ENCODE measurements at regions not wholly inside any gene's neighbourhood (a gene's known extent, or its start where the extent isn't known, plus 50 kb on each side); places are given as distances from the start of the nearest gene placed in this dataset.

GRCh38 chr13:99911965-99912566 is 59.5 kb downstream of the ZIC5 start:
- DNase-seq: no peak

- no peak for DNase-seq
These were observed 60.2 kb downstream of the ZIC5 start for GRCh38 chr13:99911069-99911964.

- DNase-seq: no peak
These were observed 61.5 kb downstream of the ZIC5 start for GRCh38 chr13:99909836-99910619.

DNA sequence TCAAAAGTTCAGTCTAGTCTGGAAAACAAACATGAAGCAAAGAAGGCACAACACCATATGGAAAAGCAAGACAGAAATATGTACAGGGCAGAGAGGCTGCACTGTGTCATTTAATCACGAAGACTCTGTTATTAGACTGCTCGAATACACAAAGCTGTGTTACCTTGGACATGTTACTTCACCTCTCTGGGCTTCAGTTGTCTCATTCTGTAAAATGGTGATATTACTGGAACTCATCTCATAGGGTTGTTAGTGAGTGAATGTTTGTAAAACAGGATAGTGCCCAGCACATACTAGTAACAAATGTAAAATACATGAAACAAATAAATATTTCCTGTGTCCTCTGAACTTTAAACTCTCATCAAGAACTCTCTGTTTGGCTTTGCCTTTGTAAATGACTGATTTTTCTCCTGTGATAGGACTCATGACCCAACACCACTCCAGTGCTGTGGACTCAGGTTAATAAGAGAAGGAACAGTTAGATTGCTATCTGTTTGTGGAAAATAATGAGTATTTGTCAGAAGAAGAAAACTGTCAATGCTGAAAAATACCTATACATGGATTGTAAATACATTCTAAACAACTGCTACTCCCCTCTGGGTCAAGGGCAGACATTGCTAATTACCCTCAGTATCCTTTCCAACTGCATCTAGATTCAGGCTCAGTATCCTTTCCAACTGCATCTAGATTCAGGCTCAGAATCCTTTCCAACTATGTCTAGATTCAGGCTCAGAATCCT is 62.3 kb downstream of the ZIC5 start:
- DNase-seq: no peak

DNA sequence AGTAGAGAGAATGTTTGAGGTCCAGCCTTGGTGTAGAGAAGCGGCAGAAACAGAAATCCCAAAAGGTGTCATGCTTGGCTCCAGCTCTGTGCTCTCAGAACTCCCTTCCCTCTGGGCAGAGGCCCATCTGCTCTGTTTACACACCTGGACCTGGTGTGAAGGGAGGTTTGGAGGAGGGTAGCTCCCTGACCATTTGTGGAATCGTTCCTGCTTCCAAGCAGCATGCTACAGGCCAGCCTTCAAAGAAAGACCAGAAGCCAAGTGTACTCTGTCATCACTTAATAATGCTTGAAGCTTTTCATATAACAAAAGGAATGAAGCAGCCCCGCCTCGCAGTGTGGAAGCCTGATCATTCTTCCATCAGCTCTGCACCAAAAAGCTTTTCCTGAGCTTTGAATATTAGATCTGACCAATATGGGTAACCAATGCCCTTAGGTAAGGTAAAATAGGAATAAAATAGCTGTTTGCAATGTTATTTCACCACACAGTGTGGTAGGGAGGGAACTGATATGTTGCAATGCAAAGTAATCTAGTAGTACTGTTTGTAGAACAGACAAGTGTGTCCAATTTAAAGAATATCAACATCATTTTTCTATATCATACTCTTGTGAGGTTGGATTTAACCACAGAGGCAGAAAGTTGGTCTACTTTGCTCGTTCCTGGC is 63.3 kb downstream of the ZIC5 start:
- peak; percentile 53 for DNase-seq

DNA sequence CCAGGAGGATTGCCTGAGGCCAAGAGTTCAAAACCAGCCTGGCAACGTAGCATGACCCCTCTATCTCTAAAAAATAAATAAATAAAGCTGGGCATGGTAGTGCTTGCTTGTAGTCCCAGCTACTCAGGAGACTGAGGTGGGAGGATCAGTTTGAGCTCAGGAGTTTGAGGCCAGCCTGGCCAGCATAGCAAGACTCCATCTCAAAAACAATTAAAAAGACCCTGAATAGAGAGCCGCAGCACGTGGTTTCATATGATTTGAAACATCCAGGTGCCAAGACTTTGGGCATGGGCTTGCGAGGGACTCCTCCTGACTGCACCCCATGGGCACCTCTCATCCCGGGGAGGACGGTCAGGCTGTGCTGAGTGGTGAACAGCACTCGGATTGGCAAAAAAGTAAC is 63.9 kb downstream of the ZIC5 start:
- no peak for DNase-seq

DNA sequence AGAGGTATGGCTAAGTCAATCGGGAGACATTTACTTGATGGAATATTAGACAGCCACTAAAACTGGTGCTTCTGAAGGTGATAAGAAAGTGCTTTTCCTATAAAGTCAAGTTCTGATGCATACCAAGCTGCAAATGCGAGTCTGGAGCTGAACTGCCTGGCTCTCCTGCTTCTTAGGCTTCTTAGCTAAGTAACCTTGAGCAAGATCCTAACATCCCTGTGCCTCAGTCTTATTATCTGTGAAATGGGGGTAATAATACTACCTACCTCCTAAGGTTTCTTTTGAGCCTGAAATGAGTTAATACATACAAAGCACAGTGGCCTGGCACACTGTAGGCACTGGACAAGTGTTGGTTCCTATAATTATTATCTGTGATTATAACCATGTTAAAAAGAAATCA is 64.5 kb downstream of the ZIC5 start:
- no peak for DNase-seq

- no peak for DNase-seq
These were observed 65.8 kb downstream of the ZIC5 start for GRCh38 chr13:99905814-99906213.

GRCh38 chr13:99905224-99905623 is 66.3 kb downstream of the ZIC5 start:
- DNase-seq: peak; percentile 28

DNA sequence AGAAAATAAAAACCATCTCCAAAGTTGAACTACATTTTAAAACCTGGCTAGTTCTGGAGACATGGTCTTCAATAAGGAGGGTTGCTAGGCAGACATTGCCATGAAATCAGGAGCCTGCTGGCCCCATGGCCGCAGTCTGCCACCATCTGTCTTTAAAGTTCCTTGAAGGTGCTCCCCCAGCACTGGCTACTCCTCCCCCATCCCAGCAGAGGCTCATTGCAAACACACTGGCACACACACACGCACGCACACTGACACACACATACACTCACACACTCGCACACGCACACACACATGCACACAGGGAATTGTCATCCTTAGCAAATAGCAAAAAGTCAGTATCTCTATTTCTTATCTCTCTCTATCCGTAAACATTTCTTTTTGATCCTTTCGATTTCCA is 68.4 kb downstream of the ZIC5 start:
- no peak for DNase-seq

- no peak for DNase-seq
These were observed 68.9 kb downstream of the ZIC5 start for GRCh38 chr13:99902657-99903056.

DNA sequence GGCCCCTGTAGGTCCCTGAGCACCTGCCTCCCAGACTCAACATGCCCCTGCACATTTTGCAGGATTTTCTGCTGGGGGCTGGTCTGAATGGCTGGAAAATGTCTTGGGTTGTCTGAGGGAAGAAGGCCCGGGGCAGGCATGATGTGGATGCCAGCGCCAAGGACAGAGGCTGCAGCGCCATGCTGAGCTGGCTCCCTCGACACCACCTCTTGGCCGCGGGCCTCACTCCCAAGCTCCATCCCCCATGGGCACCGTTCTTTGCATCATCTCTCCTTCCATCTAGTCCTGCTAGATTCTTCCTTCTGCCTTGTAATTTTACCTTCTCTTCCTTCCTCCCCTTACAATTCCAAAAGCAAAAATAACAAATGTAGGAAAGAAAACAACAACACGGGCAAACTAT is 70.6 kb downstream of the ZIC5 start:
- no peak for DNase-seq

DNA sequence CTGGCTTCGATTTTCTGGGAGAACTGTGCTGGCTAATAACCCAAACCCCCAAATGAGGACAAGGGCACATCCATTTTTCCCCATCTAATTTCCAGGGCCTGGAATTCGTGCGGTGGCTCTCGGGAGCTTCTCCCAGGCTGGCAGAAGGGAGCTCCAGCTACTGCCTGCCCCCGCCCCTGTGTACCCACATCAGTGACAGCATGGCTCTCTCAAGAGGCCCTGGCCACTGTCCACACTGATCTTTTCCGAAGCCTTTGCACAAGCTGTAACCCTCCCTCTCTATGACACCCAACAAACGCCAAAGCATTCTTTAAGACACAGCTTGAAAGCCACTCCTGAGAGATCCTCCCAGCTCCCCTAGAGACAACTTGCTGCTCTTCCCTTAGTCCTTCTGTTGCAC is 73.1 kb downstream of the ZIC5 start:
- DNase-seq: no peak

DNA sequence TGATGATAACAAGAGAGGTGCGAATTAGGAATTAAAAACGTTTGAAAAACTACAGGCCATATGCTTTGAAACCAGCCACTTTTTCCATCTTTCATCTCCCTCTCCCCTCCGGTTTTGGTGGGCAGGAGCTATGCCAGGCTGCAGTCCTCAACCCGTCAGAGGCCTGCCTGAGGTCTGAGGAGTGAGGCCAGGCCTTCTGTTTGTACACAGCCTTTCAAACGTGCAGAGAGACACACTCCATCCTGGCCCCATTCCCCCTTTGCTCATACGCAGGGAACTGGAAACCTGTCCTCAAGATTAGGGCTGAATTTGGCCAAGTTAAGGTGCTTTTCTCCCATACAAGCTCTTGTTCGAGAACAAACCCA is 74.5 kb downstream of the ZIC5 start:
- DNase-seq: no peak

DNA sequence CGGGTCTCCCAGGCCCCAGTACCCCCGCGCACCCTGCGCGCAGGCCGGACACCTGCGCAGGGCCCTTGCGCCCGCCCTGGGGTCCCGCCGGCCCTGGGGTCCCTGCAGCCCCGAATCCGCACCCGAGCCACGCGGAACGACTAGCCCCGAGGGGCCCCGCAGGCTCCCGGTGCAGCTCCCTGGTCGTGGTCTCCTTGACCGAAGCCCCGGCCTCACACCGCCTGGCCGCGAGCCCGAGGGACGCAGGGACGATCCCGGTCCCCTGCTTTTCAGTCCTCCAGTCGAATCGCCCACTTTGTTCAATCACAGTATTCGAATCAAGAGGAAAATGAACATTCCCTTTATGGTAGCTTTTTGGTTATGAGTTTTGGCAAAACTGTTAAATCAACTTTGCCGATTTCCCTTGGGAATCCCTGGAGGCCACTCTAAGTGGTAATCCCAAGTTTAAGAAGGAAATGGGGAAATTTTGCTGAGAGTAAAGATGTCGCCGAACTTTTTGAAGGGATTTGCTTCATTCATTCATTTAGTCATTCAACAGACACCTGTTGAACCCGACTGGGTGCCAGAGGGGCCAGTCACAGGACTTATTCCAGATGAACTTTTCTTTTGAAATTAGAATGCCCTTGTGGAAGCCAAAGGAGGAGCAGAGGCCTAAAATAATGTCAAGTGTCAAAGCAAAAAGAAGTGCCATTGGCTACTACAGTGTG is 75.0 kb downstream of the ZIC5 start:
- no peak for DNase-seq

DNA sequence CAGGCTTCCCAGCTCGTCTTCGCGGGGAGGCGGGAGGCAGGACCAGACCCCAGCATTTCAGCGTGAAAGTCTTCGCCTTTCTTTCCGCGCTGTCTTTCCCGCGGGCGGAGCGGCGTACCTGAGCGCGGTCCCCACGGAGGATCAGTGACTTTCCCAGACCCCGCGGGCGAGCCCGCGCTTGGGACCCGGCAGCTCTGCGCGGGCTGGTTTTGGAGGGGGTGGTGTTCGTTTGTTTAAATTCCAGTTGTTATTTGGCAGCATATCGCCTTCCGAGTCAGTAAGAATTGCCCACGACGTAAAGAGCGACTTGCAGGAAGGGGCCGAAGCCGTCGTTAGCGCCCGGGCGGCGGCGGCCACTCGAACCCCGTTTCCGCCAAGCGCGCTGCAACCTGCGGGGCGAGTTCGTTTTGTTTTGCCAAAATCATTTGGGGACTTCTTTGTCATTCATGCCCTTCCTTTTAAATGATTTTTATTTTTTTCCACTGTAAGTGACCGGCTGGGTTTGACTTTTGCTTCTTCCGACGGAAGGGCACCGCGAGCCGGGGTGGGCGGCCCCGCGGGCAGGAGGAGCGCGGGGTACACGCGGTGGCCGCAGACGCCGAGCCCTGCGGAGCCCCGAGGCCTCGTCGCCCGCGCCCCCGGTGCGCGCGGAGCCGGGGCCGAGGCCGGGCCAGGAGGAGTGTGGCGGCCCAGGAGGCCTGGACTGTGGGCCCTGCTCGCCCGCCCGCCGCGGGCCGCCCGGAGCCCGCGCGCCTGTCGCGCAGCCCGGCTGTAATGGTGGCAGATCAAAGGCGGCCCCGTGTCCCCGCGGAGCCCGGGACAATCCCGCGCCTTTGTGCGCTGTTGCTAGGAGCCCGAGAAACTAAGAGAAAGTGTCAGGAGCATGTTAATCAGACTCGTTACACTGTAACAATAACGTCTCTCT is 75.9 kb downstream of the ZIC5 start:
- peak; percentile 19 for DNase-seq

- DNase-seq: peak; percentile 19
These were observed 76.6 kb downstream of the ZIC5 start for GRCh38 chr13:99894840-99895443.

DNA sequence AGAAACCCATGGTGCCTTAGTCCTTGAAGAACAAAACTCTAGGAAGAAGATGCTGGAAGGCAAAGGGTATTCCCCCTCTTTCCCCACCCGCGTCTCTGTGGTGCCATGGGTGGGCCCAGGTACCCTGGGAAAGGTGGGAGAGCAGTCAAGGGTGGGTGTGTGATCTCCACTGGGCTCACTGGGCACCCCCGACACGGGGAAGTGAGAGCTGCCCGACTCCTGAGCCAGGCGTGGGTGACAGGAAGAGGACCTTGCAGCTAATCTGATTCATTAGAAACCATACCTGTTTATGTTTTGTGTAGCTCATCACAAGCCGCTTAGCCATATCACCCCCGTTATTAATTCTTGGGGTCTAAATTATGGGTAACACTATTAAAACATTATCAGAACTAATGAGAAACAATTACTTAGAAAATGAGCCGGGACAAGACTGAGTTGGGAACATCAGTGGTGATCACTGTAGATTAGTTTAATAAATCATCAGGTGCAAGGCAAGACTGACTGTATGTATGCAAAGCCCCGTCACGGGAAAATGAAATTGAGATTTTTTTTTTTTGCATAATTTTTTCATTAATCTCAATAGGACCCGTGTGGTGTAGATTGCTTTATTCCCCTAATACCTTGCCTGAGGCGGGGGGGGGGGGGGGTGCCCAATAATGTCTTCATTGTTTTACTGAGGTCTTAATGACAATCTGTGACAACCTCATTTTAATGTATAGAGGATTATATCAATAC is 77.3 kb downstream of the ZIC5 start:
- DNase-seq: no peak

DNA sequence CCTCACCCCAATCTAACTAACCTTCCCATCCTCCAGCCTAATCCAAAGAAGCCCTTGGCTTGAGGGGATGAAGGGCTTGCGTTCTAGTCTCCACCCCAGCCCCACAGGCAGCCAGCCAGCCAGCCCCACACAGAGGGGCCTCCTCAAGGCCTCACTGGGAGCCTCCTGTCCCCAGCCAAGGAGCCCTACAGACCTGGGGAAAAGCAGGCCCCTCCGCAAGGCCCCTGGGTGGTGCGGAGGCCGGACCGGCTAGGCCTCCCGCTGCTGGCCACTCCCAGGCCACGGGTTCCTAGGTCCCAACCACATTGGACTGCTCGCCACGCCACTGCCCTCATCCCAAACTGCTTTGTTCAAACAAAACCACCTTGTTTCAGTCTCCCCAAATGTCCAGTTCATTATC is 78.0 kb downstream of the ZIC5 start:
- DNase-seq: no peak

Data from tongue (tissue), 1 donor.